RCC 7860 (cell line): ENCODE measurements at regions not wholly inside any gene's neighbourhood (a gene's known extent, or its start where the extent isn't known, plus 50 kb on each side); places are given as distances from the start of the nearest gene placed in this dataset.
A peak's percentile ranks its signal among the peaks of the same experiment; 100 is the strongest.

ENCODE experiments used
- DNase-seq: peaks from one replicate; pipeline ENCODE4 v3.0.0-alpha.2; 2015; ENCODE audit warnings: low spot score
- FAIRE-seq: peaks from 2 replicates; lab custom pipeline; 2012; peaks lifted over from hg19 to GRCh38; lab: Jason Lieb, UNC

- DNase-seq (no peak), FAIRE-seq (no peak)
Observed at GRCh38 chr3:151990696-151991376, 117.4 kb downstream of the SUCNR1 start.

GRCh38 chr3:151992326-151993041 is 119.0 kb downstream of the SUCNR1 start:
- FAIRE-seq (no peak), DNase-seq (no peak)

GRCh38 chr3:151995091-151995490 is 121.6 kb downstream of the SUCNR1 start:
- FAIRE-seq (no peak), DNase-seq (no peak)

GRCh38 chr3:151998744-151999143 is 125.3 kb downstream of the SUCNR1 start:
- no peak for DNase-seq
- FAIRE-seq = no peak

- DNase-seq = no peak
- no peak for FAIRE-seq
Observed at GRCh38 chr3:151999936-152000335, 126.5 kb downstream of the SUCNR1 start.

- DNase-seq = no peak
- FAIRE-seq = no peak
Observed at GRCh38 chr3:152011812-152012735, 138.6 kb downstream of the SUCNR1 start.

GRCh38 chr3:152019508-152019907 is 146.1 kb downstream of the SUCNR1 start:
- FAIRE-seq = no peak

GRCh38 chr3:152021951-152022461 is 148.6 kb downstream of the SUCNR1 start:
- FAIRE-seq = no peak
- peak; percentile 61 for DNase-seq

More at GRCh38 chr3:152019508-152019907, 146.1 kb downstream of the SUCNR1 start:
- DNase-seq = no peak

- DNase-seq (peak; percentile 39), FAIRE-seq (peak; percentile 80)
Observed at GRCh38 chr3:152026033-152026556, 152.7 kb downstream of the SUCNR1 start.

- no peak for FAIRE-seq
Observed at GRCh38 chr3:152030320-152030719, 156.9 kb downstream of the SUCNR1 start.

GRCh38 chr3:152031321-152031720 is 157.9 kb downstream of the SUCNR1 start:
- no peak for DNase-seq
- no peak for FAIRE-seq

More at GRCh38 chr3:152030320-152030719, 156.9 kb downstream of the SUCNR1 start:
- no peak for DNase-seq

GRCh38 chr3:152037297-152037696 is 163.9 kb downstream of the SUCNR1 start:
- no peak for FAIRE-seq
- DNase-seq = no peak

- FAIRE-seq (no peak), DNase-seq (no peak)
Observed at GRCh38 chr3:152037953-152038352, 164.5 kb downstream of the SUCNR1 start.

GRCh38 chr3:152038490-152038889 is 165.0 kb downstream of the SUCNR1 start:
- FAIRE-seq (no peak), DNase-seq (no peak)

GRCh38 chr3:152039887-152040286 is 166.4 kb downstream of the SUCNR1 start:
- no peak for FAIRE-seq

GRCh38 chr3:152040319-152040718 is 166.9 kb downstream of the SUCNR1 start:
- FAIRE-seq (no peak), DNase-seq (no peak)

More at GRCh38 chr3:152039887-152040286, 166.4 kb downstream of the SUCNR1 start:
- DNase-seq = no peak

GRCh38 chr3:152043620-152044019 is 170.2 kb downstream of the SUCNR1 start:
- FAIRE-seq (no peak), DNase-seq (no peak)

- FAIRE-seq = no peak
- no peak for DNase-seq
Observed at GRCh38 chr3:152046280-152046679, 172.8 kb downstream of the SUCNR1 start.

- FAIRE-seq = no peak
- DNase-seq = no peak
Observed at GRCh38 chr3:152047465-152047864, 174.0 kb downstream of the SUCNR1 start.

- no peak for FAIRE-seq
Observed at GRCh38 chr3:152048831-152049230, 175.4 kb downstream of the SUCNR1 start.

GRCh38 chr3:152050903-152051302 is 177.5 kb downstream of the SUCNR1 start:
- DNase-seq = no peak
- FAIRE-seq = no peak

More at GRCh38 chr3:152048831-152049230, 175.4 kb downstream of the SUCNR1 start:
- DNase-seq = no peak
